ENCODE measurements at regions not wholly inside any gene's neighbourhood (a gene's known extent, or its start where the extent isn't known, plus 50 kb on each side); places are given as distances from the start of the nearest gene placed in this dataset.
A peak's percentile ranks its signal among the peaks of the same experiment; 100 is the strongest.
"Not testable (repeated sequence)": the region's sequence is repeated elsewhere in the genome, so short reads cannot be mapped to it uniquely, and the experiment has no call there.

DNA sequence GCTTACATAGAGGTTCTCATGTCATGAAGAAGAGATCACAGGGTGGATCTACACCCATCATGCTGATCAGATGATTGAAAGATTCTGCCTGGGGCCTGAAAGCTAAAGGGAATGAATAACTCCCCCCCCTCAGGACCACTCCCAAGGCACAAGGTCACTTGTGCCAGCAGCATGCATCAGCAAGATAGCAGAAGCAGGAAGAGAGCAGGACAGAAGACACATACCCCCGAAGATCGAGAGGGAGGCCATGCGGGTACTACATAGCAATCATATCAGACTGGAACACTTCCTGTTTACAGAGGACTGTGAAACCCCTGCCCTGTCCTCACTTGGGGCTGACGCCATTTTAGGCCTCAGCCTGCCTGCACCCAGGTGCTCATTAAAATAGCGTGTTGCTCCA is 143.2 kb upstream of the EDNRB start:
- TF ChIP-seq, protein P1, sequence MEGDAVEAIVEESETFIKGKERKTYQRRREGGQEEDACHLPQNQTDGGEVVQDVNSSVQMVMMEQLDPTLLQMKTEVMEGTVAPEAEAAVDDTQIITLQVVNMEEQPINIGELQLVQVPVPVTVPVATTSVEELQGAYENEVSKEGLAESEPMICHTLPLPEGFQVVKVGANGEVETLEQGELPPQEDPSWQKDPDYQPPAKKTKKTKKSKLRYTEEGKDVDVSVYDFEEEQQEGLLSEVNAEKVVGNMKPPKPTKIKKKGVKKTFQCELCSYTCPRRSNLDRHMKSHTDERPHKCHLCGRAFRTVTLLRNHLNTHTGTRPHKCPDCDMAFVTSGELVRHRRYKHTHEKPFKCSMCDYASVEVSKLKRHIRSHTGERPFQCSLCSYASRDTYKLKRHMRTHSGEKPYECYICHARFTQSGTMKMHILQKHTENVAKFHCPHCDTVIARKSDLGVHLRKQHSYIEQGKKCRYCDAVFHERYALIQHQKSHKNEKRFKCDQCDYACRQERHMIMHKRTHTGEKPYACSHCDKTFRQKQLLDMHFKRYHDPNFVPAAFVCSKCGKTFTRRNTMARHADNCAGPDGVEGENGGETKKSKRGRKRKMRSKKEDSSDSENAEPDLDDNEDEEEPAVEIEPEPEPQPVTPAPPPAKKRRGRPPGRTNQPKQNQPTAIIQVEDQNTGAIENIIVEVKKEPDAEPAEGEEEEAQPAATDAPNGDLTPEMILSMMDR (IDR thresholded peaks at IDR 0.05; ENCODE audit: insufficient read depth, low read depth, low read length, missing control alignments), result no peak
- no peak overlapping the region for H3K4me3 ChIP-seq (ENCODE audit: low read length)
- no peak for DNase-seq (ENCODE audit: low read depth)

DNA sequence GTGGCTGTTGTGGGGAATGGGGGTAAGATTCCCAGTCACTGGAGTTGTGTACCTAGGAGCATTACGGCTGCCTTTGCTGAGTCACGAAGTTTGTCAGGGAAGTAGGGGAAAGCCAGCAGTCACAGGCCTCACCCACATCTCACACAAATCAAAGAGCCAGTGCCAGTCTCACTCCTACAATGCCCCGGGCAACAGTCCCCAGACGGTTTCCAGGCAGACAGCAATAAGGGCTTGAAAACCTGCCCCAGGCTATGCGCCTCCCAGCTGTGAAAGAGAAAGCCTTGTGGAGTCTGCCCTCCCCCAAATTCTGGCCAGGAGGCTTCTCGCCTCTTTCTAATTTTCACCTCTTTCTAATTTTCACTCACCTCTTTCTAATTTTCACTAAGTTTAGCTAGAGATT is 142.3 kb upstream of the EDNRB start:
- TF ChIP-seq, protein P1 (IDR thresholded peaks at IDR 0.05; ENCODE audit: insufficient read depth, low read depth, low read length, missing control alignments), result no peak
- DNase-seq (ENCODE audit: low read depth), result peak; percentile 1
- no peak overlapping the region for H3K4me3 ChIP-seq (ENCODE audit: low read length)

DNA sequence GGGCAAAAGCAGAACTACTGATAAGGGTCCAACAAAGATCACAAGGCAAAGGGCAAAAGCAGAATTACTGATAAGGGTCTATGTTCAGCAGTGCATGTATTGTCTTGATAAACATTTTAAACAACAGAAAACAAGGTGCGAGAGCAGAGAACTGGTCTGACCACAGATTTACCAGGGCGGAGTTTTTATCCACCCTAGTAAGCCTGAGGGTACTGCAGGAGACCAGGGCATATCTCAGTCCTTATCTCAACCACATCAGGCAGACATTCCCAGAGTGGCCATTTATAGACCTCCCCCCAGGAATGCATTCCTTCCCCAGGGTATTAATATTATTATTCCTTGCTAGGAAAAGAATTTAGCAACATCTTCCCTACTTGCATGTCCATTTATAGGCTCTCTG is 138.2 kb upstream of the EDNRB start:
- not testable (repeated sequence) for H3K4me3 ChIP-seq (ENCODE audit: low read length); DNase-seq (ENCODE audit: low read depth)

DNA sequence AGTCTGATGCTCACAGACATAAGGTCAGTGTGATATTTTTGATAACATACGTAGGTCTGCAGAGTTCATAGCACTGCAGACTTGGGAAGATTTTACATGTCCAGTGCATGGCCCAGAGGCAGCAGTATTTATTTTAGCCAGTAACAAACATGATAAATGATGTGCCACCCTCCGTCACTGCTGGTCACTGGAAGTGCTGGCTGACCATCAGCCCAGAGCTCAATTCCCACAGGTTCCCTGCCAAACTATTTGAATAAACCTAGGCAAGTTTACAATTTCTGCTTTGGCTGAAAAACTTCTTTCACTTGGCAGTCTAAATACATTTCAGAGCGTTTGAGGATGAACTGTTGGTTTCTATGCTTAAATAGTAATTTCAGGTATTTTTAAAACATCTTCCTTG is 135.5 kb upstream of the EDNRB start:
- TF ChIP-seq, protein P1 (IDR thresholded peaks at IDR 0.05; ENCODE audit: insufficient read depth, low read depth, low read length, missing control alignments), result no peak
- DNase-seq (ENCODE audit: low read depth), result no peak
- no peak overlapping the region for H3K4me3 ChIP-seq (ENCODE audit: low read length)

DNA sequence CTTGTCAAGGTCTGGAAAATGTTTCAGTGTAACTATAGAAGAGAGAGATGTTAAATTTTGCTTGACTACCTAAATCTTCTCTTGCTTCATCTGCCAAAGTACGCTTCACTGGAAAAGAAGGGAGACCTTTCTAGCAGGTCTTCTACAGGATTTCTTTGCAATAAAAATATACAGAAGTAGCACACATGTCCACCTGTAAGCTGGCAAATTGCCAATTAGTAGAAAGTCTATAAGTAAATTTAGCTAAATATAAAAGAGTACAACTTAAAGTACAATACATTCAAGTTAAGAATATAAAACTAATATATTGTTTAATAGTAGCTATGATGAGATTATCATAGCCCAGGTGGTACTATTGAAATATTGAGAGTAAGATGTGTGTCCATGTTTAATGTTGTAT is 128.5 kb upstream of the EDNRB start:
- TF ChIP-seq, protein P1 (IDR thresholded peaks at IDR 0.05; ENCODE audit: insufficient read depth, low read depth, low read length, missing control alignments), result no peak
- no peak overlapping the region for H3K4me3 ChIP-seq (ENCODE audit: low read length)
- no peak for DNase-seq (ENCODE audit: low read depth)

DNA sequence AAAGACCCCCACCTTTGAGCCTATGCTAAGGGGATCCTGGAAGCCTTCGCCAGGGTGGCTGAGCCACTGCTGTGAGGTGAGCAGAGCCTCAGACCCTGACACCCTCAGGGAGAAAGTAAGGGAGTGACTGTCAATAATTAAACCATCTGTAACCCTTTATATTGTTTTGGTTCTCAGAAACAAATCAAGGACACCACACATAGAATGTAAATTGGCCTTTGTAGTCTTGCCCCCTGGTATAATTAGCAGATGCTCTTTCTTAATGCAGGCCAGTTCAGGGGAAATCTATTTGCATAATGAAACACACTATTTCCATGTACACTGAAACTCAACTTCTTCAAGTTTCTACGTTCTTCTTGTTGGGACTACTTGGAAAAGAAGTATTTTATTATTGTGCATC is 127.7 kb upstream of the EDNRB start:
- no peak overlapping the region for H3K4me3 ChIP-seq (ENCODE audit: low read length)
- TF ChIP-seq, protein P1 (IDR thresholded peaks at IDR 0.05; ENCODE audit: insufficient read depth, low read depth, low read length, missing control alignments), result no peak
- no peak for DNase-seq (ENCODE audit: low read depth)

DNA sequence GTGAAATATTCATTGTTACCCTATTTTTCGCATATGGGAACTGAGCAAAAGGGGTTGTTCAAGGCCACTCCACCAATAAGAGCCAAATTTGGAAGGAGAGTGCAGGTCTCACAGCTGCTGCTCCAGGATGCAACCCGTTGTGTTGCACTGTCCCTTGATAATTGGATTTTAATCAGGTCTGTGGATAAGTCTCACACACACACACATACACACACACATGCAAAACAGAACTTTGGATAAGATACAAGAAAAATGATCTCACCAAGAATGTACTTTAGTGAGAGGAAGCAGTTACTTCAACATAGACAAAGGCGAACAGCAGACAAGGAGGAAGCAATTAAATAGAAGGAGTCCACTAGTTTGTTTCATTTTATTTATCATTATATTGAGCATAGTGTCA is 127.3 kb upstream of the EDNRB start:
- no peak for DNase-seq (ENCODE audit: low read depth)
- H3K4me3 ChIP-seq (ENCODE audit: low read length), result no peak overlapping the region
- TF ChIP-seq, protein P1 (IDR thresholded peaks at IDR 0.05; ENCODE audit: insufficient read depth, low read depth, low read length, missing control alignments), result no peak

DNA sequence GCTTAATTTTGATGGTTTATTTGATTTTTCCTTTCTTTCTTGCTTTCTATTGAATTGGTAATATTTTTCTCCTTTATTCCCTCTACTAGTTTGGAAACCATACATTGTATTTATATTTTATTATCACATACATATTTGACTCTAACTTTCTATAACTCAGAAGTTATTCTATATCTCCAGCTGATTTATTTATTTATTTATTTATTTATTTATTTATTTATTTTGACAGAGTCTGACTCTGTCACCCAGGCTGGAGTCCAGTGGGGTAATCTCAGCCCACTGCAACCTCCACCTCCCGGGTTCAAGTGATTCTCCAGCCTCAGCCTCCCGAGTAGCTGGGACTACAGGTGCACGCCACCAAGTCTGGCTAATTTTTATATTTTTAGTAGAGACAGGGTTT is 122.7 kb upstream of the EDNRB start:
- not testable (repeated sequence) for DNase-seq (ENCODE audit: low read depth); H3K4me3 ChIP-seq (ENCODE audit: low read length)

Data from epithelial cell of esophagus (primary cell).